CD14-positive monocyte (primary cell): ENCODE measurements at regions not wholly inside any gene's neighbourhood (a gene's known extent, or its start where the extent isn't known, plus 50 kb on each side); places are given as distances from the start of the nearest gene placed in this dataset.
A peak's percentile ranks its signal among the peaks of the same experiment; 100 is the strongest.

Experiments used
- DNase-seq, 3 donors: peaks; one replicate each; pipeline ENCODE4 v3.0.0-alpha.2; 2011 to 2022
- H2AFZ ChIP-seq: 2 replicates; pipeline ENCODE4 v1.6.0; 2012; ENCODE audit warnings: mild to moderate bottlenecking, low read depth, low read length, inconsistent platforms; ENCODE audit not compliant: insufficient read depth, poor library complexity, severe bottlenecking
- H3K27ac ChIP-seq, 2 donors: 1 replicate in 1 of 2; 2 replicates in 1 of 2; pipeline ENCODE4 v1.5.1; 2012 to 2013; ENCODE audit warnings: low read length in 2 of 2, control low read depth in 1 of 2, inconsistent platforms in 1 of 2, low read depth in 1 of 2, mild to moderate bottlenecking in 1 of 2
- H3K27me3 ChIP-seq, 2 donors: one replicate each; pipeline versions ENCODE4 v1.6.0 to v1.6.1; 2011 to 2013; ENCODE audit warnings: low read length in 2 of 2; ENCODE audit not compliant: control insufficient read depth in 2 of 2, insufficient read depth in 2 of 2
- H3K36me3 ChIP-seq, 2 donors: replicated peaks in 1 of 2; 1 replicate in 1 of 2; 2 replicates in 1 of 2; pipeline versions ENCODE4 v1.5.1 to v1.6.1; 2012 to 2013; ENCODE audit warnings: low read length in 2 of 2, control low read depth in 1 of 2, inconsistent platforms in 1 of 2, mild to moderate bottlenecking in 1 of 2; ENCODE audit not compliant: insufficient read depth in 2 of 2, control insufficient read depth in 1 of 2
- H3K4me1 ChIP-seq, 2 donors: 1 replicate in 1 of 2; 2 replicates in 1 of 2; pipeline versions ENCODE4 v1.5.1 to v1.6.1; 2012 to 2013; ENCODE audit warnings: low read length in 2 of 2, control low read depth in 1 of 2, inconsistent platforms in 1 of 2, mild to moderate bottlenecking in 1 of 2, moderate library complexity in 1 of 2; ENCODE audit not compliant: insufficient read depth in 2 of 2, control insufficient read depth in 1 of 2
- H3K4me2 ChIP-seq: replicated peaks from 2 replicates; pipeline ENCODE3; 2012; ENCODE audit warnings: low read length, moderate library complexity, mild to moderate bottlenecking; ENCODE audit not compliant: poor library complexity, severe bottlenecking; ENCODE audit errors: extremely low read depth
- H3K4me3 ChIP-seq, 3 experiments: fragments of 200-600 bp in 1 of 3; sonication (generic) in 1 of 3; replicated peaks in 1 of 3; 1 replicate in 2 of 3; 2 replicates in 1 of 3; pipeline ENCODE4 v1.5.1; 2011 to 2013; ENCODE audit warnings: low read length in 3 of 3, mild to moderate bottlenecking in 3 of 3, control low read depth in 2 of 3, low read depth in 2 of 3, inconsistent platforms in 1 of 3, moderate library complexity in 1 of 3
- H3K79me2 ChIP-seq: 2 replicates; pipeline ENCODE4 v1.6.0; 2012; ENCODE audit warnings: mild to moderate bottlenecking, control low read depth, inconsistent platforms, low read length, moderate library complexity; ENCODE audit not compliant: insufficient read depth
- H3K9ac ChIP-seq: 2 replicates; pipeline ENCODE4 v1.6.0; 2017; ENCODE audit warnings: low read length, mild to moderate bottlenecking; ENCODE audit not compliant: insufficient read depth, poor library complexity, severe bottlenecking
- H3K9me3 ChIP-seq, 2 donors: replicated peaks in 1 of 2; 1 replicate in 1 of 2; 2 replicates in 1 of 2; pipeline versions ENCODE4 v1.5.1 to v1.6.1; 2012 to 2013; ENCODE audit warnings: low read length in 2 of 2, control low read depth in 1 of 2; ENCODE audit not compliant: control insufficient read depth in 1 of 2, insufficient read depth in 1 of 2
- H4K20me1 ChIP-seq: 2 replicates; pipeline ENCODE4 v1.6.0; 2012; ENCODE audit warnings: mild to moderate bottlenecking, low read length, control low read depth, moderate library complexity; ENCODE audit not compliant: insufficient read depth
- H3K27ac Mint-ChIP-seq, 7 donors: one replicate each; pipeline ENCODE4 v1.8.0; 2020; ENCODE audit warnings: mild to moderate bottlenecking in 7 of 7, mixed read lengths in 7 of 7, moderate library complexity in 6 of 7, inconsistent platforms in 2 of 7
- H3K27me3 Mint-ChIP-seq, 3 donors: one replicate each; pipeline ENCODE4 v1.8.0; 2021 to 2022; ENCODE audit warnings: low read depth in 3 of 3, mild to moderate bottlenecking in 3 of 3, mixed read lengths in 3 of 3, moderate library complexity in 3 of 3, inconsistent platforms in 1 of 3
- H3K36me3 Mint-ChIP-seq, 2 donors: one replicate each; pipeline ENCODE4 v1.8.0; 2020; ENCODE audit warnings: mixed read lengths in 2 of 2, inconsistent platforms in 1 of 2, mild to moderate bottlenecking in 1 of 2
- H3K4me1 Mint-ChIP-seq: one replicate; pipeline ENCODE4 v1.8.0; 2020; ENCODE audit warnings: mild to moderate bottlenecking, mixed read lengths
- H3K4me3 Mint-ChIP-seq, 2 donors: one replicate each; pipeline ENCODE4 v1.8.0; 2020; ENCODE audit warnings: mild to moderate bottlenecking in 2 of 2, mixed read lengths in 2 of 2, moderate library complexity in 1 of 2
- H3K9me3 Mint-ChIP-seq, 7 donors: one replicate each; pipeline ENCODE4 v1.8.0; 2020 to 2022; ENCODE audit warnings: mixed read lengths in 7 of 7, mild to moderate bottlenecking in 6 of 7, moderate library complexity in 6 of 7, inconsistent platforms in 2 of 7
- CTCF ChIP-seq: fragments of 200-600 bp; IDR thresholded peaks from one replicate; pipeline ENCODE4 v1.8.0; 2022; ENCODE audit warnings: antibody characterized with exemption, mild to moderate bottlenecking
- WGBS: methylation state at CpG from one replicate; pipeline ENCODE4 v1.1.5; 2013; ENCODE audit warnings: missing lambda C conversion rate; ENCODE audit not compliant: insufficient coverage; 5-methylcytosine and 5-hydroxymethylcytosine counted together
- intact Hi-C, 2 donors: fragments of 100-400 bp; cut with micrococcal nuclease; formaldehyde crosslinking; loops; one replicate each; pipeline versions ENCODE4 v1.15.0 to v1.15.1; 2023

- Histone ChIP-seq H3K79me2 (no peaks in the 10 kb centered on the region), H2AFZ (no peak overlapping the region), H3K27ac (no peak overlapping the region), H4K20me1 (no peaks in the 10 kb centered on the region), H3K36me3 (no peaks in the 10 kb centered on the region), H3K9ac (no peak overlapping the region), H3K27me3 (no peaks in the 10 kb centered on the region), H3K4me2 (no peak overlapping the region), H3K9me3 (no peaks in the 10 kb centered on the region), H3K4me3 (no peak overlapping the region), H3K4me1 (no peaks in the 10 kb centered on the region)
- no peaks in the 10 kb centered on the region for H3K4me1 Mint-ChIP-seq
- H3K36me3 Mint-ChIP-seq: no peaks in the 10 kb centered on the region
- peaks cover 0 to 5% (median 0%) of the 10 kb centered on the region in 7 donors for H3K9me3 Mint-ChIP-seq
- no peak overlapping the region for H3K27ac Mint-ChIP-seq
- no CpG with 5 or more reads among the region's 2 CpGs for WGBS
- DNase-seq: no peak
- no peak overlapping the region for H3K4me3 Mint-ChIP-seq
- intact Hi-C loops: no loop called here
- no peak for TF ChIP-seq CTCF
- H3K27me3 Mint-ChIP-seq: peaks cover 0 to 4% (median 2%) of the 10 kb centered on the region in 3 donors
Measured at GRCh38 chr18:25962919-25963318, 127.5 kb downstream of the SS18 start.

- TF ChIP-seq CTCF: no peak
- intact Hi-C loops: no loop called here
- Histone ChIP-seq H3K27ac (no peak overlapping the region), H3K9me3 (no peaks in the 10 kb centered on the region), H3K4me2 (no peak overlapping the region), H2AFZ (no peak overlapping the region), H3K79me2 (no peaks in the 10 kb centered on the region), H3K9ac (no peak overlapping the region), H4K20me1 (no peaks in the 10 kb centered on the region), H3K27me3 (no peaks in the 10 kb centered on the region), H3K4me3 (no peak overlapping the region), H3K36me3 (no peaks in the 10 kb centered on the region), H3K4me1 (no peaks in the 10 kb centered on the region)
- Mint-ChIP-seq H3K36me3 (no peaks in the 10 kb centered on the region), H3K27ac (peak overlapping the region in 1 of 7 donors; percentile 40), H3K27me3 (peaks cover 0 to 4% (median 2%) of the 10 kb centered on the region in 3 donors), H3K4me1 (no peaks in the 10 kb centered on the region), H3K4me3 (no peak overlapping the region), H3K9me3 (peaks cover 0 to 5% (median 0%) of the 10 kb centered on the region in 7 donors)
- no peak for DNase-seq
- WGBS: 90% methylated on average over 3 of the region's 4 CpGs
Measured at GRCh38 chr18:25962176-25962575, 128.2 kb downstream of the SS18 start.
